Memory B cell (primary cell): ENCODE measurements at regions not wholly inside any gene's neighbourhood (a gene's known extent, or its start where the extent isn't known, plus 50 kb on each side); places are given as distances from the start of the nearest gene placed in this dataset.

Source experiments
- ATAC-seq: fragments of 150-1000 bp; cut with Tn5 transposase; 2 replicates; pipeline ENCODE4 v1.10.0; 2021; ENCODE audit warnings: low read depth, mild to moderate bottlenecking, moderate library complexity
- DNase-seq, 2 donors: peaks; one replicate each; pipeline ENCODE4 v3.0.0; 2022; ENCODE audit warnings: low spot score in 2 of 2
- H3K27ac Mint-ChIP-seq: one replicate; pipeline ENCODE4 v1.8.0; 2022; ENCODE audit warnings: mild to moderate bottlenecking, moderate library complexity, mixed read lengths
- H3K27me3 Mint-ChIP-seq: one replicate; pipeline ENCODE4 v1.8.0; 2022; ENCODE audit warnings: mixed read lengths
- H3K36me3 Mint-ChIP-seq: one replicate; pipeline ENCODE4 v1.8.0; 2022; ENCODE audit warnings: mild to moderate bottlenecking, mixed read lengths
- H3K4me1 Mint-ChIP-seq: one replicate; pipeline ENCODE4 v1.8.0; 2022; ENCODE audit warnings: mixed read lengths
- H3K4me3 Mint-ChIP-seq: one replicate; pipeline ENCODE4 v1.8.0; 2022; ENCODE audit warnings: mild to moderate bottlenecking, moderate library complexity, mixed read lengths
- H3K9me3 Mint-ChIP-seq: one replicate; pipeline ENCODE4 v1.8.0; 2022; ENCODE audit warnings: mixed read lengths

DNA sequence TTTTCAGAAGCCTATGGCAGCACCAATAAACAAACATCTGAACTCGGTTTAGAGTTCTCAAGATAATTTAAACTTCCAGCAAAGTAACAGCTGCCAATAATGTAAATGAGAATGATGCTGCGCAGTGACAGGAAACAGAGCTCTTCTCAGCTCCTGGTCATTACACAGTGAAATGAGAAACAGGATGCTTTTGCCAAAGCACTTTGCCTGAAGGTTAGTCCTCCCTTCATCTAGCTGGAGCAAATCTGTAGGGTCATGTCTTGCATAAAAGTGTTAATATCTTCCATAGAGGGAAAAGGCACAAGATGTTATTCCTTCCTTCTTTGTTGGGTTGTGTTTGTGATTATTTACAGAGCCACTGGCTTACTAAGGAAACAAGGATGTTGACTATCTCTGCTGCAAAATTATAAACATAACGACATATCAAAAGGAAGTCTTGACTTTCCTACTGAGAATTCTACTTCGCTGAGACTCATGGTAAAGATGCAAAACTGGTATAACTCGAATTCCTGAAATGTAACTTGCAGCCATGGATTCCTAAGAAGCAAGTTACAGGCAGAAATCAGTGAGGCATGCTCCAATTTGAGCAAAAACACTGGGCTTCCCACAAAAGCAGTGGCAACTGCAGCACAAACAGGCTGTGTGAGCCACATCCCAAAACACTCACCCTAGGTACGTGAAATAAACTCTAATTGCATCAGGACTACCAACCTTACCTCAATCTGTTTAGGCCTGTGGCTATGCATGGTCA is 102.5 kb upstream of the BEND6 start:
- Mint-ChIP-seq H3K27me3 (peaks cover 20% of the 10 kb centered on the region), H3K4me3 (no peak overlapping the region), H3K36me3 (no peaks in the 10 kb centered on the region), H3K4me1 (peaks cover 12% of the 10 kb centered on the region), H3K27ac (no peak overlapping the region), H3K9me3 (no peaks in the 10 kb centered on the region)
- no peak for ATAC-seq
- DNase-seq, result no peak

DNA sequence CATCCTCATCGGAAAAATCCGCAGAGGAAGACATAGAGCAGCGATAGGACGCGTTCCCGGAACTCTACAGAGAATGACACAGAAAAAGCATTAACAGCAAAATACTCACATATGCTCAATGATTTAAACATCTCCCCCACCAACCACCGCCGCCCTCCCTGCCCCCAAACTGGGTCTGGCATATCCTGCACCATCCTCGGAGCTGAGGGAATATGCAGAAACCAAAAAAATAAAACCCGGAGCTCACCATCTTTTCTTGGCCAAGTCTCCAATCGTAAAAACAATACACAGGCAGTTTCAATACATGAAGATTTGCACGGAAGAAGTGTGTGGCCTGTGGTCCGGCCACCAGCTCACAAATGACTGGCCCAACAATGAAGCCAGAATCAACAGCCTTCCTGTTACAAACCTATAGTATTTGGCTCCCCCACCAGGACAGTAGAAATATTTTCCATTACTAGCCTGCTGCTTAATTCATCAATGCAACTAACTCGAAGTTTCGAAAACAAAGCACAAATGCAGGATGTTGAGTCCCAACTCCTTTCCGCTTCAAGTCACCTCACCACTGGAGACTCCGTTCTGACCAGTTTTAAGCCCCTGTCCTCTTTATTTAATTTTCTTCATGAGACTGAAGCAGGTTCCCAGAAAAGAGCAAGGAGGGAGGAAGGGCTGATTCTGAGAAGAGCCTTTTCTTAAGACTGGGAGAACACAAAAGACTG is 103.2 kb upstream of the BEND6 start:
- DNase-seq, result no peak
- ATAC-seq, result peak; percentile 52
- H3K4me1 Mint-ChIP-seq, result peaks cover 12% of the 10 kb centered on the region
- H3K36me3 Mint-ChIP-seq, result no peaks in the 10 kb centered on the region
- H3K4me3 Mint-ChIP-seq, result peak overlapping the region; percentile 66
- no peaks in the 10 kb centered on the region for H3K9me3 Mint-ChIP-seq
- peaks cover 22% of the 10 kb centered on the region for H3K27me3 Mint-ChIP-seq
- no peak overlapping the region for H3K27ac Mint-ChIP-seq

DNA sequence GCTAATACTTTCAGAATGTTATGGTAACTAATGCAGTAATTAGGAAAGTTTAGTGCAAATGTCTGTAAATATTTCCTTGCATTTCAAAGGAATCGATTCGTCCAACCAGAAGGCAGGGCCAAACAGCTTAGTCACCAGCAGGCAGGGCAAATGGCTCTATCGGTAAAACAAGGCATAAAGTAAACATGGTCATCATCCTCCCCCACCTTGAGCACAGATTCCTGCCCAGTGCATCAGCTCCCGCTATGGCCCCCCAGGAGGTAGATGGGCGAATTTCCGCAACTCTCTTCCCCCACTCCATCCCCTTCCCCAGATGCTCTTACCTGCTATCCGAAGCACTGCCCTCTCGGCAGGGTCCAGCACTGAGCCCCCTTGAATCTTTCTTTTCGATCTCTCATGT is 103.8 kb upstream of the BEND6 start:
- peaks cover 12% of the 10 kb centered on the region for H3K4me1 Mint-ChIP-seq
- ATAC-seq (no peak), DNase-seq (no peak)
- no peaks in the 10 kb centered on the region for H3K36me3 Mint-ChIP-seq
- no peak overlapping the region for H3K27ac Mint-ChIP-seq
- H3K4me3 Mint-ChIP-seq, result peak overlapping the region; percentile 66
- no peaks in the 10 kb centered on the region for H3K9me3 Mint-ChIP-seq
- H3K27me3 Mint-ChIP-seq, result peaks cover 22% of the 10 kb centered on the region

DNA sequence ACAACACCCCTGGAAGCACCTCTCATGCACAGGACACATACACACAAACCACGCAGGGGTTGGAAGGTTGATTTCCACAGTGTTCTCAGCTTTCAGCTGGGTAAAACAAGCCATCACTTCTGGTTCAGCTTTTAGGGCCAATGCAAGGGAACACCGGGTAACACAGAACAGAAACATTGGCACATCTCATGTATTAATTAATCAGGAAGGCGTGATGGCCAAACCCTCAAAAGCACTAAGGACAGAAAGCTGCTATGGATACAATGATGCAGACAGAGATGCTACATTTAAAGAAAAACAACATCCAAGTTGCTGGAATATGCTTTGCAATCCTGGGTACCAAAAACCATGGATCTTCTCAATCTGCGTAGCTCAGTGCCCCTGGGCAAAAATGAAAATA is 104.3 kb upstream of the BEND6 start:
- H3K4me1 Mint-ChIP-seq, result peaks cover 12% of the 10 kb centered on the region
- ATAC-seq, result no peak
- H3K36me3 Mint-ChIP-seq, result no peaks in the 10 kb centered on the region
- no peak overlapping the region for H3K4me3 Mint-ChIP-seq
- H3K9me3 Mint-ChIP-seq, result no peaks in the 10 kb centered on the region
- no peak for DNase-seq
- H3K27me3 Mint-ChIP-seq, result peaks cover 22% of the 10 kb centered on the region
- H3K27ac Mint-ChIP-seq, result no peak overlapping the region

DNA sequence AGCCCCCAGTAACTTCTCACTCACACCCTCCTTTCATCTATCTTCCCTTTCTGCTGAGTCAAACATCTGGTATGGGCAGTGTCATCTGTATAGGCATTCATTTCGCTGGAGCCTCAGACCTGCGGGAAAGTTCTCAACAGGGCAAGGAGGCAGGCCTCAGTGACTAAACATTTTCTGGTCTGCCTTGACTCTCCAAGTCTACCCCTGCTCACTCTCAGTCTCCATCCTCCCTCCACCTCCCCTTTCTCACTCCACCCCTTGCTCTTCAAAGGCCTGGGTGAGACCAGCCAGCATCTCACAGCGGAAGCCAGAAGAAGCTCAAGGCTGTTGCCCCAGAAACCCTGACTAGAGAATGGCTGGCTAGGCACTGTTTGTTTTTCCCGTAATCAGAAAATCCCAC is 105.0 kb upstream of the BEND6 start:
- H3K27ac Mint-ChIP-seq, result no peak overlapping the region
- ATAC-seq (no peak), DNase-seq (no peak)
- peaks cover 12% of the 10 kb centered on the region for H3K4me1 Mint-ChIP-seq
- no peak overlapping the region for H3K4me3 Mint-ChIP-seq
- no peaks in the 10 kb centered on the region for H3K36me3 Mint-ChIP-seq
- no peaks in the 10 kb centered on the region for H3K9me3 Mint-ChIP-seq
- H3K27me3 Mint-ChIP-seq, result peaks cover 28% of the 10 kb centered on the region

DNA sequence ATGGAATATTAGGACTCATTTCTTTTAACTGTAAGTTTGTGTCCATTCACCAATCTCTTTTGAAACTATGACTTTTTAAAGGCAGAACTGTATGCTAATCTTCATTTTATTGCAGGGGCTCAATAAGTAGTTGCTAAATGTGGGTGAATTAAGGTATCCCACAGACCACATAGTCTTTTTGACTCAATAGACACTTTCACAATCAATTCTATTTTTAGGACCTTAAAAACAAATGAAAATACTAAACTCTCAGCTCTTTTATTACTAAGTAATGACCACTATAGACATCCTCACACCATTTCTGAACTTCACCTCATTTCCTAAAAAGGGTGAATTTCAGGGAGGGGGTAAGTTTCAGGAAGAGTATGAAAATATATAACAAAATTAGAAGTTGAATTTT is 106.8 kb upstream of the BEND6 start:
- H3K27me3 Mint-ChIP-seq, result peaks cover 28% of the 10 kb centered on the region
- no peak for ATAC-seq
- no peak overlapping the region for H3K27ac Mint-ChIP-seq
- H3K4me1 Mint-ChIP-seq, result peaks cover 12% of the 10 kb centered on the region
- H3K9me3 Mint-ChIP-seq, result no peaks in the 10 kb centered on the region
- H3K4me3 Mint-ChIP-seq, result no peak overlapping the region
- no peaks in the 10 kb centered on the region for H3K36me3 Mint-ChIP-seq
- no peak for DNase-seq

DNA sequence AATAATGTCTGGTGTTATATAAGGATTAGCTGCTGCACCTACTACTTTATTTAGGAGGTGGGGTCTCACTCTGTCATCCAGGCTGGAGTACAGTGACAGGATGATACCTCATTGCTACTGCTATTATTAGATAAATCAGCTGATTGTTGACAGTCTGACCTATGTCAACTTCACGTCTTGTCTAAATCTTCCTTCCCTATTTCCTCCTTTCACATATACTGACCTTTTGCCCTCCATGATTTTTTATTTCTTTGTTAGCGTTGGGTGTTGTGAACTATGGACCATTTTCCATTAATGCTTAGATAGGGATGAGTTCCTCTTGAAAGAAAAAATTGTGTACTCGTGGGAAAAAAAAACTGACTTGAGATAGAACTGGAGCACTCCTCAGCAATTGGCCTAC is 109.9 kb upstream of the BEND6 start:
- H3K27me3 Mint-ChIP-seq, result peaks cover 24% of the 10 kb centered on the region
- no peaks in the 10 kb centered on the region for H3K36me3 Mint-ChIP-seq
- no peaks in the 10 kb centered on the region for H3K9me3 Mint-ChIP-seq
- peaks cover 7% of the 10 kb centered on the region for H3K4me1 Mint-ChIP-seq
- DNase-seq (no peak), ATAC-seq (no peak)
- H3K4me3 Mint-ChIP-seq, result no peak overlapping the region
- H3K27ac Mint-ChIP-seq, result no peak overlapping the region

DNA sequence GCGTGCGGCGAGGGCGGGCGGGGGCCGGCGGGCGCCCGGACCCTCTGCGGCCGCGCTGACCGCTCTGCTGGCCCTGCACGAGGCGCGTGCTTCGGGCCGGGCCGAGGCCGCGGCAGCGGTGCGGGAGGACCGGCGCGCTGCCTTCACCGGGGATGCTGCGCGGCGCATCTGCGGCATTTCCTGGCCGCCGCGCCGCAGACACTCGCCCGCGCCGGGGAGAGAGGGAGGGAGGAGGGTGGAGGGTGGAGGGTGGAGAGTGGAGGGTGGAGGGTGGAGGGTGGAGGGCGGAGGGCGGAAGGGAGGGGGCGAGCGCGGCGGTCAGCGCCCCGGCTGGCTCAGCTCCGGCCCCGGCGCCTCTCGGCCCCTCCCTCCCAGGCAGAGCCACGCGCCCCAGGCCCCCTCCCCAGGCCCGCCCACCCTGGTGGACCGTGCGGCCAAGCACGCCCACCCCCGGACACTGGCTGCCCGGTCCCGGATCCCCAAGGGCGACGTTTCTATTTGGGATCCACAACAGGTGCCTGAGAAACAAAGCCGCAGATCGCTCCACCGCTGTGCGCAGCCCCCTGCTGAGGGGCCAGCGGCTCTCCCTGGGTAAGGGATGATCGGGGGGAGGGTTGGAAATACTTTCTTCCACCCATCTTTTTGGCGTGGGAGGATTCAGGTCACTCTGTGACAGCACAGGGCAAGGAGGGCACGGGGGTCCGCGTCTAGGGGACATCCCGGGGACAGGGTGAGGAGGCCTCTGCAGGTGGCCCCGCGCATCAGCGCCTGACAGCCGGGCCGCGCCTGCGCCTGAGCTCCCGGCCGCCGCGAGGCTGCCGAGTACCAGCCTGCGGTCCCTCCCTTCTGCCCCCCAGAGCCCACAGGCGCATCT is 111.2 kb upstream of the BEND6 start:
- H3K4me3 Mint-ChIP-seq, result peak overlapping the region; percentile 27
- ATAC-seq (peak; percentile 75), DNase-seq (peak in 1 of 2 donors; percentile 17)
- H3K27me3 Mint-ChIP-seq, result peaks cover 18% of the 10 kb centered on the region
- H3K9me3 Mint-ChIP-seq, result no peaks in the 10 kb centered on the region
- H3K27ac Mint-ChIP-seq, result no peak overlapping the region
- H3K4me1 Mint-ChIP-seq, result peaks cover 7% of the 10 kb centered on the region
- H3K36me3 Mint-ChIP-seq, result no peaks in the 10 kb centered on the region

DNA sequence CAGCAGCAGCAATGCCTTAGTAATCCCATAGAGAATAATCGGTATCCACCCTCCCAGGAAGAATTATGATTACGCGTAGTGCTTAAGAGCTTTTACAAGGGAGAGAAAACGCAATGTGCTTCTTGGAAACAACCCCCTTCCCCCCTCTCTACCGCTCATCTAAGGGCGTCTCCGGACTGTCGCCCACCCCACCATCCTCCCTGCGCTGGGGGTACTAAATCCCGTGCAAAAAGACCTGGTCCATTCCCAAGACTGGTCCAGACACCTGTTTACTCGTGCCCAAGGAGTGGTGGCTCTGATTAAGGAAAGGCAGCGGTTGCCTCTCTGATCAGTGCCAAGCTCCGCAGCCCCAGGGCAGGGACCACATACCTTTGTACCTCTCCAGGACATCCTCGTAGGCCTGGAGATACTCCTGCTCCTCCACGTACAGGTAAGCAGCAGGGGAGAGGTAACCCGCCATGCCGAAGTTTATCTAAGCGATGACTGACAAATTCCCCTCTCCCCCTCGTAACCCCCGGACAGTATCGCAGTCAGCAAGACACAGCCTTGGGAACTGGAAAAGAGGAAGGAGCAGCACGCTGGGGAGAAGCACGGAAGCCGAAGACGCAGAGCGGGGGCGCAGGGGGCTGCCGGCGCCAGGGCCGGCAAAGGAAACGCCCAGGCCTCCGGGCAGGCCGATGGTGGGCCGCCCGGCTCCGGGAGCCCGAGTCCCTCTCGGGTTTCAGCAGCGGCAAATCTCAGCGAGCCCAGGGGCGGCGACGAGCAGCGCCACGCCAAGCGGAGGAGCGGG is 112.0 kb upstream of the BEND6 start:
- H3K27me3 Mint-ChIP-seq, result peaks cover 18% of the 10 kb centered on the region
- peak overlapping the region; percentile 81 for H3K4me3 Mint-ChIP-seq
- H3K27ac Mint-ChIP-seq, result no peak overlapping the region
- ATAC-seq (peak; percentile 21), DNase-seq (no peak)
- H3K9me3 Mint-ChIP-seq, result no peaks in the 10 kb centered on the region
- H3K4me1 Mint-ChIP-seq, result peaks cover 7% of the 10 kb centered on the region
- no peaks in the 10 kb centered on the region for H3K36me3 Mint-ChIP-seq

DNA sequence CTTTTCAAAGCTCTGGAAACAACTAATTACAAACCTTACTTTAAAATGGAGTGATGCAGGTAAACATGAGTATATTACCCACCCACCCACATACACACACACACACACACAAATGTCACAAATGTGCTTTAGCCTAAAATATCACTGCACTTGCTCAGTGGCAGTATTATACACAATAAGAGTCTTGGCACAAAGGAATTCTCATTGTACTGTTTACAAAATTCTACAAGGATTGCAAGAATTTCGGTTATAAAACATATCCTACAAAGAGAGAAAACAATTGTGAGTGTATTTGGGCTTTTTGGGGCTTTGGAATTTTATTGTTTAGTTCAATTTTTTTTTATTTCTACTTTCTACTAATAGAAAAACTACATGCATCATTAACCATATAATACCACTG is 113.2 kb upstream of the BEND6 start:
- no peak overlapping the region for H3K4me3 Mint-ChIP-seq
- ATAC-seq, result no peak
- peaks cover 19% of the 10 kb centered on the region for H3K27me3 Mint-ChIP-seq

DNA sequence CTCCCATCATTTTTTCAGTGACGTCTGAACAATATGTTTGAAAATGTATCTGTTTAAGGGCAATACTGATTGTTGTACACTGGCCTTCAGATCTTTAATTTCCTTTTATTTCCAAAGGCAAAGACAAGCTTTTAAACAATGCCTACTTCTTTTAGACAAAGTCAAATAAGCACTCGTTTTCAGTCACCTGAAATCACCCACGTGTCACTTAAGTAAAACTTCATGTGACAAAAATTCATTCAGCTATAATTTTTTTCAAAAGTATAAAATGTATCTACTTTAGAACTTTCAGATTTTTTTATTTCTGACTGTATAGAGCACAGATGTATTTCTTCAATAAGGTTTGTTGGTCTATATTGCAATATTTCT is 113.5 kb upstream of the BEND6 start:
- no peaks in the 10 kb centered on the region for H3K36me3 Mint-ChIP-seq
- H3K27me3 Mint-ChIP-seq, result peaks cover 19% of the 10 kb centered on the region
- peaks cover 4% of the 10 kb centered on the region for H3K9me3 Mint-ChIP-seq
- peaks cover 7% of the 10 kb centered on the region for H3K4me1 Mint-ChIP-seq
- DNase-seq, result no peak
- no peak for ATAC-seq
- H3K4me3 Mint-ChIP-seq, result no peak overlapping the region
- H3K27ac Mint-ChIP-seq, result no peak overlapping the region

More for the DNA sequence above, 113.2 kb upstream of the BEND6 start:
- Mint-ChIP-seq H3K36me3 (no peaks in the 10 kb centered on the region), H3K27ac (no peak overlapping the region), H3K4me1 (peaks cover 7% of the 10 kb centered on the region), H3K9me3 (peaks cover 4% of the 10 kb centered on the region)
- DNase-seq, result no peak

DNA sequence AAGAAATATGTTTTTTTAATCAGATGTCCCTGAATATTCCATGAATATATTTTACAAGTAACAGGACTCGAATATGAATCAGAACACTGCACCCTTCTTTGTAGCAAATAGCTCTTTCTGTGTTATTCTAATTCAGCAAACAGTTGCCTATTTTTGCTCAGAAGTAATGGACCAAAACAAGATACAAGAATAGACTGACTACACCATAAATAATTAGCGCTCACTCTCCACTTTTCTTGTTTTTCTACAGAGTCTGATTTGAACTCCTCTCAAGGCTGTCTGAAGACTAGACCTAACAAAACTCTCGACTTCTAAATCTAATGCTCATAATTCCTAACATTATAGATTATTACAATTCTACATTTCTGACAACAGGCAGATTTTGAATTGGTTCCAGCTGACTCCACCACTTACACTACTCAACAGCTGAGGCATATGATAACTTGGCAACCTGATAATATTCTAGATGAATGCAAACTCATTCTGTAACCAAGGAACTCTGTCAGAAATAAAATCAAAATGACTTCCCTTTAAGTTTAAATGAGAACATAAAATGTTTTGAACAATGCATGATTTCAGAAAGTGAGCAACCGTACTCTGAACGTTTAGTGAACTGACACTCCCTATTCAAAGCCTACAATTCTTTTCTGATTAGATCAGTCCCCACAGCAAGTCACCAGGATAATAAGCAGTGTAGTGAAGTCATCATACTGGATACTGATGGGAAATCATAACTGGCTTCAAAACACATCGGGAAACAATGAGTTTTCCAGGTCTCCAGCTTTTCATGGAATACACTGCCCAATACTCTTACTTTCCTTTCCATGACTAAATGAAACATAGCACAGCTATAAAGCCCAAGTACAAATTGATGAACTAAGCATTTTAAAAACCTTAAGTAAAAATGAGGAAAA is 114.2 kb upstream of the BEND6 start:
- no peak for ATAC-seq
- peaks cover 7% of the 10 kb centered on the region for H3K4me1 Mint-ChIP-seq
- no peak for DNase-seq
- no peak overlapping the region for H3K27ac Mint-ChIP-seq
- peaks cover 4% of the 10 kb centered on the region for H3K9me3 Mint-ChIP-seq
- peaks cover 19% of the 10 kb centered on the region for H3K27me3 Mint-ChIP-seq
- no peaks in the 10 kb centered on the region for H3K36me3 Mint-ChIP-seq
- no peak overlapping the region for H3K4me3 Mint-ChIP-seq
